ENCODE measurements at regions not wholly inside any gene's neighbourhood (a gene's known extent, or its start where the extent isn't known, plus 50 kb on each side); places are given as distances from the start of the nearest gene placed in this dataset.
"Not testable (repeated sequence)": the region's sequence is repeated elsewhere in the genome, so short reads cannot be mapped to it uniquely, and the experiment has no call there.

GRCh38 chr2:138066139-138066806, 102.0 kb downstream of the HNMT start:
- no peak for DNase-seq

GRCh38 chr2:138066841-138067240, 102.6 kb downstream of the HNMT start:
- DNase-seq = no peak

GRCh38 chr2:138068669-138069068, 104.4 kb downstream of the HNMT start:
- not testable (repeated sequence) for DNase-seq

GRCh38 chr2:138071042-138071719, 106.9 kb downstream of the HNMT start:
- DNase-seq = not testable (repeated sequence)

GRCh38 chr2:138071720-138072719, 107.7 kb downstream of the HNMT start:
- peak; percentile 48 for DNase-seq

GRCh38 chr2:138078153-138078552, 113.9 kb downstream of the HNMT start:
- peak; percentile 37 for DNase-seq

GRCh38 chr2:138079976-138080375, 115.7 kb downstream of the HNMT start:
- peak; percentile 62 for DNase-seq

- no peak for DNase-seq
Measured at GRCh38 chr2:138081225-138082073, 117.2 kb downstream of the HNMT start.

GRCh38 chr2:138084206-138084605, 119.9 kb downstream of the HNMT start:
- DNase-seq = no peak

- not testable (repeated sequence) for DNase-seq
Measured at GRCh38 chr2:138085441-138085840, 121.2 kb downstream of the HNMT start.

- no peak for DNase-seq
Measured at GRCh38 chr2:138086576-138086975, 122.3 kb downstream of the HNMT start.

GRCh38 chr2:138087751-138088593, 123.7 kb downstream of the HNMT start:
- peak; percentile 14 for DNase-seq

GRCh38 chr2:138090330-138090729, 126.1 kb downstream of the HNMT start:
- peak; percentile 31 for DNase-seq

GRCh38 chr2:138093455-138093854, 129.2 kb downstream of the HNMT start:
- DNase-seq = no peak

- DNase-seq = no peak
Measured at GRCh38 chr2:138094031-138094430, 129.8 kb downstream of the HNMT start.

GRCh38 chr2:138095336-138095735, 131.1 kb downstream of the HNMT start:
- no peak for DNase-seq

- not testable (repeated sequence) for DNase-seq
Measured at GRCh38 chr2:138099288-138099687, 135.0 kb downstream of the HNMT start.

- DNase-seq = no peak
Measured at GRCh38 chr2:138101718-138102117, 137.4 kb downstream of the HNMT start.

- DNase-seq = no peak
Measured at GRCh38 chr2:138102664-138103063, 138.4 kb downstream of the HNMT start.

- no peak for DNase-seq
Measured at GRCh38 chr2:138103156-138103555, 138.9 kb downstream of the HNMT start.

- DNase-seq = no peak
Measured at GRCh38 chr2:138104071-138104470, 139.8 kb downstream of the HNMT start.

Data from NCI-H1694 treated with DMSO at 0.1 percent for 48 hours (cell line).